WTC11 (cell line): ENCODE measurements at regions not wholly inside any gene's neighbourhood (a gene's known extent, or its start where the extent isn't known, plus 50 kb on each side); places are given as distances from the start of the nearest gene placed in this dataset.

ENCODE experiments used
- ATAC-seq: fragments of 200-7000 bp; cut with Tn5 transposase; 2 replicates; pipeline ENCODE4 v1.10.0; 2021; ENCODE audit warnings: mild to moderate bottlenecking, moderate library complexity
- CTCF ChIA-PET: fragments of 300-600 bp; sonication (Branson Sonifier 250); formaldehyde crosslinking; loops from one replicate; lab custom pipeline; 2021; ENCODE audit warnings: antibody characterized with exemption; lab: Charles Lee
- POLR2A ChIA-PET: fragments of 350-600 bp; sonication (Branson Sonifier 250); formaldehyde crosslinking; loops from one replicate; lab custom pipeline; 2021; ENCODE audit warnings: antibody characterized with exemption; lab: Charles Lee
- DNase-seq: peaks from one replicate; pipeline ENCODE4 v3.0.0; 2021; ENCODE audit warnings: low spot score
- H3K27ac Mint-ChIP-seq: 2 replicates; pipeline ENCODE4 v1.8.0; 2021; ENCODE audit warnings: mixed read lengths
- H3K27me3 Mint-ChIP-seq: 2 replicates; pipeline ENCODE4 v1.8.0; 2021; ENCODE audit warnings: low read depth, mild to moderate bottlenecking, moderate library complexity, mixed read lengths
- H3K36me3 Mint-ChIP-seq: 2 replicates; pipeline ENCODE4 v1.8.0; 2021; ENCODE audit warnings: mixed read lengths
- H3K4me1 Mint-ChIP-seq: 2 replicates; pipeline ENCODE4 v1.8.0; 2022; ENCODE audit warnings: mixed read lengths
- H3K4me3 Mint-ChIP-seq: 2 replicates; pipeline ENCODE4 v1.8.0; 2021; ENCODE audit warnings: mild to moderate bottlenecking, moderate library complexity, mixed read lengths
- H3K9me3 Mint-ChIP-seq: 2 replicates; pipeline ENCODE4 v1.8.0; 2021; ENCODE audit warnings: mixed read lengths
- CREB1 ChIP-seq: sonication (generic); formaldehyde crosslinking; IDR thresholded peaks from 2 replicates; pipeline ENCODE4 v1.8.0; 2023; ENCODE audit warnings: mild to moderate bottlenecking, missing genetic modification reagents
- CREM ChIP-seq: sonication (generic); formaldehyde crosslinking; IDR thresholded peaks from 2 replicates; pipeline ENCODE4 v1.8.1; 2022; ENCODE audit warnings: mild to moderate bottlenecking, missing genetic modification reagents, moderate library complexity
- ESRRA ChIP-seq: sonication (generic); formaldehyde crosslinking; IDR thresholded peaks from 2 replicates; pipeline ENCODE4 v1.8.1; 2022; ENCODE audit warnings: mild to moderate bottlenecking, missing genetic modification reagents, borderline replicate concordance
- GTF2I ChIP-seq: fragments of 250-450 bp; sonication (Bioruptor Pico); conservative IDR thresholded peaks from 2 replicates; pipeline ENCODE4 v1.4.0; 2021; ENCODE audit warnings: mild to moderate bottlenecking
- JUN ChIP-seq: sonication (generic); formaldehyde crosslinking; IDR thresholded peaks from 2 replicates; pipeline ENCODE4 v1.8.0; 2023; ENCODE audit warnings: mild to moderate bottlenecking, missing genetic modification reagents
- NFYB ChIP-seq: sonication (generic); formaldehyde crosslinking; conservative IDR thresholded peaks from 2 replicates; pipeline ENCODE4 v1.8.0; 2022; ENCODE audit warnings: low read depth, missing genetic modification reagents
- TP53 ChIP-seq: sonication (generic); formaldehyde crosslinking; IDR thresholded peaks from 2 replicates; pipeline ENCODE4 v1.8.1; 2023; ENCODE audit warnings: mild to moderate bottlenecking, missing genetic modification reagents
- ZNF121 ChIP-seq: sonication (generic); formaldehyde crosslinking; IDR thresholded peaks from 2 replicates; pipeline ENCODE4 v1.8.0; 2023; ENCODE audit warnings: missing genetic modification reagents
- ZNF138 ChIP-seq: sonication (generic); formaldehyde crosslinking; conservative IDR thresholded peaks from 2 replicates; pipeline ENCODE4 v1.8.1; 2022; ENCODE audit warnings: mild to moderate bottlenecking, moderate library complexity, missing genetic modification reagents
- ZNF232 ChIP-seq: sonication (generic); formaldehyde crosslinking; IDR thresholded peaks from 2 replicates; pipeline ENCODE4 v1.8.0; 2022; ENCODE audit warnings: mild to moderate bottlenecking, missing genetic modification reagents
- ZNF396 ChIP-seq: fragments of 250-450 bp; sonication (Bioruptor Pico); IDR thresholded peaks from 2 replicates; pipeline ENCODE4 v1.8.0; 2021; ENCODE audit warnings: mild to moderate bottlenecking, moderate library complexity, borderline replicate concordance
- TF ChIP-seq, protein P1 (sequence below): fragments of 200-600 bp; IDR thresholded peaks from 2 replicates; pipeline ENCODE4 v1.8.0; 2022; ENCODE audit warnings: antibody characterized with exemption
- TF ChIP-seq, protein P2 (sequence below): sonication (generic); formaldehyde crosslinking; IDR thresholded peaks from 2 replicates; pipeline ENCODE4 v1.8.1; 2023; ENCODE audit warnings: mild to moderate bottlenecking, moderate library complexity, missing genetic modification reagents
- TF ChIP-seq, protein P3 (sequence below): sonication (generic); formaldehyde crosslinking; IDR thresholded peaks from 2 replicates; pipeline ENCODE4 v1.8.0; 2022; ENCODE audit warnings: mild to moderate bottlenecking, missing genetic modification reagents
- TF ChIP-seq, protein P4 (sequence below): sonication (generic); formaldehyde crosslinking; IDR thresholded peaks from 2 replicates; pipeline ENCODE4 v1.8.1; 2023; ENCODE audit warnings: mild to moderate bottlenecking, missing genetic modification reagents
- TF ChIP-seq, protein P5 (sequence below): fragments of 250-450 bp; sonication (Bioruptor Pico); IDR thresholded peaks from 2 replicates; pipeline ENCODE4 v1.9.0; 2021; ENCODE audit warnings: moderate library complexity, mild to moderate bottlenecking, inconsistent platforms, borderline replicate concordance
- TF ChIP-seq, protein P6 (sequence below): sonication (generic); formaldehyde crosslinking; IDR thresholded peaks from 2 replicates; pipeline ENCODE4 v1.8.1; 2023; ENCODE audit warnings: mild to moderate bottlenecking, missing genetic modification reagents, borderline replicate concordance

DNA sequence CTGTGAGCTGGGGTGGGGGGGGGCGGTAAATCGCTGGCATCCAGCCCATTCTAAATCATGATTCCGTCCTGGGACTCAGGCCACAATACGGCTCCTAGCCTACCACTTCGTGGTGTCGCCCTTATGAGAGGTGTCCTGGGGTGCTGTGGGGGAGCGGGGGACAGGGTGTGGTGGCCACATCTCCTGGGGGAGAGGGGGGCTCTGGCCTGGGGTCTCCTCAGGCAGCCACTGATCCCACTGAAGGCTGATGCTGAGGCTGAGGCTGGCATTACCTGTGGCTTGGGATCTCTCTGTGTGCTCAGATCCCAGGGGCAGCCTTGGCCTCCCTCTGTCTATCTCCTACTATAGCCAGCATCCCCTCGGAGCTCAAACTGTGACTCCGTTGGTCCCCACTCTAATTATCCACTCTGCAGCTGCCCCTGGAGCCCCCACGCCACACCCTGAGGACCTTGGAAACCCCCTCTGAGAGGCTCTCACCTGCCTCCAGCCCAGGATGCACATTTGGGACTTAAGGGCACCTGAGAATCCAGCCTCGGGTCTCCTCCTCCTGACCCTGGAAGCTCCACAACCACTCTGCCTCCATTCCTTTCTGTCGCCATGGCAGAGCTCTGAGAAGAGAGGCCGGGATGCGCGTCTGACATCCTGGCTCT lies 249.3 kb upstream of the TCERG1L start (continued):
- TF ChIP-seq ZNF121 (CRISPR knock-in tag) (no peak), CREB1 (no peak)

DNA sequence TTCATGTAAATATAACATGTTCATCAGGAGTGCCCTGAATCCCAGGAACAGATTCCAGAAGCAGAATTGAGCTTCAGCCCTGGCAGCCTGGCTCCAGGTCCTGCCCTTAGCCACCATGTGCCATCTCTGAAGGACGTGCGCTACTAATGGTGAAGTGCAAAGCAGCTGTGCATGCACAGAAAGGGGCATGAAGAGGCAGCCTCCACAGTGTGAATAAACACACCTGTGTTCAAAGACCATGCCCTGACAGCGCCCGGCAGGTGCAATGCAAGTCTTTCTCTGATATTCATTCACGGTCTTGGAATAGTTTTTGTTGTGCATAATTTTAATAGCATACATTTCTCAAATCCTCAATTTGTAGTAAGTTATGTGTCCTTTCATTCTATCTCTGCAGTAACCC lies 250.4 kb upstream of the TCERG1L start:
- CTCF ChIA-PET, result no interaction called here
- H3K27me3 Mint-ChIP-seq, result peaks cover 14% of the 10 kb centered on the region
- no peak for TF ChIP-seq GTF2I (CRISPR knock-in tag)
- TF ChIP-seq, protein P1, sequence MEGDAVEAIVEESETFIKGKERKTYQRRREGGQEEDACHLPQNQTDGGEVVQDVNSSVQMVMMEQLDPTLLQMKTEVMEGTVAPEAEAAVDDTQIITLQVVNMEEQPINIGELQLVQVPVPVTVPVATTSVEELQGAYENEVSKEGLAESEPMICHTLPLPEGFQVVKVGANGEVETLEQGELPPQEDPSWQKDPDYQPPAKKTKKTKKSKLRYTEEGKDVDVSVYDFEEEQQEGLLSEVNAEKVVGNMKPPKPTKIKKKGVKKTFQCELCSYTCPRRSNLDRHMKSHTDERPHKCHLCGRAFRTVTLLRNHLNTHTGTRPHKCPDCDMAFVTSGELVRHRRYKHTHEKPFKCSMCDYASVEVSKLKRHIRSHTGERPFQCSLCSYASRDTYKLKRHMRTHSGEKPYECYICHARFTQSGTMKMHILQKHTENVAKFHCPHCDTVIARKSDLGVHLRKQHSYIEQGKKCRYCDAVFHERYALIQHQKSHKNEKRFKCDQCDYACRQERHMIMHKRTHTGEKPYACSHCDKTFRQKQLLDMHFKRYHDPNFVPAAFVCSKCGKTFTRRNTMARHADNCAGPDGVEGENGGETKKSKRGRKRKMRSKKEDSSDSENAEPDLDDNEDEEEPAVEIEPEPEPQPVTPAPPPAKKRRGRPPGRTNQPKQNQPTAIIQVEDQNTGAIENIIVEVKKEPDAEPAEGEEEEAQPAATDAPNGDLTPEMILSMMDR, result no peak
- TF ChIP-seq, all 79 proteins: peak for 0
- no peak overlapping the region for H3K4me3 Mint-ChIP-seq
- no peaks in the 10 kb centered on the region for H3K4me1 Mint-ChIP-seq
- peaks cover 69% of the 10 kb centered on the region for H3K36me3 Mint-ChIP-seq
- POLR2A ChIA-PET, result no interaction called here
- peaks cover 74% of the 10 kb centered on the region for H3K9me3 Mint-ChIP-seq
- DNase-seq, result no peak
- no peak overlapping the region for H3K27ac Mint-ChIP-seq
- no peak for ATAC-seq

DNA sequence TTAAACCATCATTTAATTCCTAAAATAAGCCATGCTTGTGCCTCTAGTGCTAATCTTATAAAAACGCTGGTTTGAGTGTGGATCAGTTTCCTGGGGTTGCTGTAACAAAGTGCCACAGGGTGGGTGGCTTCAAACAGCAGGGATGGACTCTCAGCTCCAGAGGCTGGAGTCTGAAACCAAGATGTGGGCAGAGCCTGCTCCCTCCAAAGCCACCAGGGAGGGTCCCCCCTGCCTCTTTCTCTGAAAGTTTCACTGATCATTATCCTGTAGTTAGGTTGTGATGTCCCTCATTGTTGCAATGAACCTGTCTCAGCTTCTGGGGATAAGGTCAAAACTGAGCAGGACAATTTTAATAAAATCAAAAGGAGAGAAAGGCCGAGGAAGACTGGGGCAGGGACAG lies 251.9 kb upstream of the TCERG1L start:
- ChIA-PET CTCF (no interaction called here), POLR2A (no interaction called here)
- Mint-ChIP-seq H3K4me3 (no peak overlapping the region), H3K9me3 (peaks cover 73% of the 10 kb centered on the region), H3K27me3 (peaks cover 13% of the 10 kb centered on the region), H3K4me1 (no peaks in the 10 kb centered on the region), H3K36me3 (peaks cover 65% of the 10 kb centered on the region), H3K27ac (no peak overlapping the region)
- TF ChIP-seq NFYB (CRISPR knock-in tag) (no peak), CREM (CRISPR knock-in tag) (no peak), ZNF396 (CRISPR knock-in tag) (no peak), ESRRA (no peak)
- TF ChIP-seq, protein P2, sequence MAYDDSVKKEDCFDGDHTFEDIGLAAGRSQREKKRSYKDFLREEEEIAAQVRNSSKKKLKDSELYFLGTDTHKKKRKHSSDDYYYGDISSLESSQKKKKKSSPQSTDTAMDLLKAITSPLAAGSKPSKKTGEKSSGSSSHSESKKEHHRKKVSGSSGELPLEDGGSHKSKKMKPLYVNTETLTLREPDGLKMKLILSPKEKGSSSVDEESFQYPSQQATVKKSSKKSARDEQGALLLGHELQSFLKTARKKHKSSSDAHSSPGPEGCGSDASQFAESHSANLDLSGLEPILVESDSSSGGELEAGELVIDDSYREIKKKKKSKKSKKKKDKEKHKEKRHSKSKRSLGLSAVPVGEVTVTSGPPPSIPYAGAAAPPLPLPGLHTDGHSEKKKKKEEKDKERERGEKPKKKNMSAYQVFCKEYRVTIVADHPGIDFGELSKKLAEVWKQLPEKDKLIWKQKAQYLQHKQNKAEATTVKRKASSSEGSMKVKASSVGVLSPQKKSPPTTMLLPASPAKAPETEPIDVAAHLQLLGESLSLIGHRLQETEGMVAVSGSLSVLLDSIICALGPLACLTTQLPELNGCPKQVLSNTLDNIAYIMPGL (CRISPR knock-in tag), result no peak
- TF ChIP-seq, protein P3, sequence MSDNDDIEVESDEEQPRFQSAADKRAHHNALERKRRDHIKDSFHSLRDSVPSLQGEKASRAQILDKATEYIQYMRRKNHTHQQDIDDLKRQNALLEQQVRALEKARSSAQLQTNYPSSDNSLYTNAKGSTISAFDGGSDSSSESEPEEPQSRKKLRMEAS (CRISPR knock-in tag), result no peak
- TF ChIP-seq, protein P4, sequence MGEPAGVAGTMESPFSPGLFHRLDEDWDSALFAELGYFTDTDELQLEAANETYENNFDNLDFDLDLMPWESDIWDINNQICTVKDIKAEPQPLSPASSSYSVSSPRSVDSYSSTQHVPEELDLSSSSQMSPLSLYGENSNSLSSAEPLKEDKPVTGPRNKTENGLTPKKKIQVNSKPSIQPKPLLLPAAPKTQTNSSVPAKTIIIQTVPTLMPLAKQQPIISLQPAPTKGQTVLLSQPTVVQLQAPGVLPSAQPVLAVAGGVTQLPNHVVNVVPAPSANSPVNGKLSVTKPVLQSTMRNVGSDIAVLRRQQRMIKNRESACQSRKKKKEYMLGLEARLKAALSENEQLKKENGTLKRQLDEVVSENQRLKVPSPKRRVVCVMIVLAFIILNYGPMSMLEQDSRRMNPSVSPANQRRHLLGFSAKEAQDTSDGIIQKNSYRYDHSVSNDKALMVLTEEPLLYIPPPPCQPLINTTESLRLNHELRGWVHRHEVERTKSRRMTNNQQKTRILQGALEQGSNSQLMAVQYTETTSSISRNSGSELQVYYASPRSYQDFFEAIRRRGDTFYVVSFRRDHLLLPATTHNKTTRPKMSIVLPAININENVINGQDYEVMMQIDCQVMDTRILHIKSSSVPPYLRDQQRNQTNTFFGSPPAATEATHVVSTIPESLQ (CRISPR knock-in tag), result no peak
- no peak for DNase-seq
- ATAC-seq, result no peak

DNA sequence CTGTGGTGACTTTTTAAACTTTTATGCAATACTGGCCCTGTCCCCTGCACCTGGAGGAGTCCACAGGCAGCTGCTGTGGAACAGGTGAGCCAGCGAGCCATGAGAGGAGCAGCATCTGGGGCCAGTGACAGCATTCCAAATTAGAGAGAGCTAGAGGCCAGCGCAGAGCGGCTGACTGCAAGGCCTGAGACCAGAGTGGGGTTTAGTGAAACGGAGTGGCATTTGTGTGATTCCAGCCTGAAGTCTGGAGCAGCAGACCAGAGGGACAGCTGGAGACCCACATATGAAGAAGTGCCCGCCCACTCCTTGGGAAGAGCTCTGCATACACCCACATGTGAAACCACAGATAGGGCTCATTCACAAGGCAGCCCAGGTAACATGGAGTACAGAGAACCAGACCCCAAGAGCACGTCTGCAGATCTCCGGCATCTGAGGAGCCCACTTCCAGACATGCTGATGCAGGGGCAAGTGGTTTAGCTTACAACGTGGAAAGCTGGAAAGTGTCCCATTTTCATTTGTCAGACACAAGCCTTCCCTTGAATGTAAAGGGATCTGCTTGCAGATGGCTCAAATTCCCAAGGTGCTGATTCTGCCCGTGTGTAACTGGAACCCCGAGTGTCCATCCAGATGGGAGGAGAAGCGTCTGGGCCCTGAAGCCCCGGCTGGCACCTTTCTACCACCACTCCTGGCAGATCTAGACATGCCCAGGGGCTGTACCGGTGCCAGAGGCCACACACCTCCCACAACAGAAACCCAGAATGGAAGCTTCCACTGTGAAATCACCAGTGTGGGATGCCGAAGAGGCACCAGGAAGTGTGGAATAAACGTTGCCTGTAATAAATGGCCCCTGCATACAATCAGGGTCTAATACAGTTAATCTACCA lies 256.0 kb upstream of the TCERG1L start:
- no peak for ATAC-seq
- Mint-ChIP-seq H3K36me3 (peaks cover 51% of the 10 kb centered on the region), H3K4me1 (no peaks in the 10 kb centered on the region), H3K27me3 (peaks cover 14% of the 10 kb centered on the region), H3K9me3 (peaks cover 54% of the 10 kb centered on the region), H3K4me3 (no peak overlapping the region), H3K27ac (no peak overlapping the region)
- POLR2A ChIA-PET, result no interaction called here
- CTCF ChIA-PET, result no interaction called here
- no peak for DNase-seq
- TF ChIP-seq TP53 (CRISPR knock-in tag) (no peak), ZNF232 (CRISPR knock-in tag) (no peak), JUN (CRISPR knock-in tag) (no peak), ZNF138 (CRISPR knock-in tag) (no peak)
- TF ChIP-seq, protein P5, sequence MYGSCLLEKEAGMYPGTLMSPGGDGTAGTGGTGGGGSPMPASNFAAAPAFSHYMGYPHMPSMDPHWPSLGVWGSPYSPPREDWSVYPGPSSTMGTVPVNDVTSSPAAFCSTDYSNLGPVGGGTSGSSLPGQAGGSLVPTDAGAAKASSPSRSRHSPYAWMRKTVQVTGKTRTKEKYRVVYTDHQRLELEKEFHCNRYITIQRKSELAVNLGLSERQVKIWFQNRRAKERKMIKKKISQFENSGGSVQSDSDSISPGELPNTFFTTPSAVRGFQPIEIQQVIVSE (CRISPR knock-in tag), result no peak
- TF ChIP-seq, protein P6, sequence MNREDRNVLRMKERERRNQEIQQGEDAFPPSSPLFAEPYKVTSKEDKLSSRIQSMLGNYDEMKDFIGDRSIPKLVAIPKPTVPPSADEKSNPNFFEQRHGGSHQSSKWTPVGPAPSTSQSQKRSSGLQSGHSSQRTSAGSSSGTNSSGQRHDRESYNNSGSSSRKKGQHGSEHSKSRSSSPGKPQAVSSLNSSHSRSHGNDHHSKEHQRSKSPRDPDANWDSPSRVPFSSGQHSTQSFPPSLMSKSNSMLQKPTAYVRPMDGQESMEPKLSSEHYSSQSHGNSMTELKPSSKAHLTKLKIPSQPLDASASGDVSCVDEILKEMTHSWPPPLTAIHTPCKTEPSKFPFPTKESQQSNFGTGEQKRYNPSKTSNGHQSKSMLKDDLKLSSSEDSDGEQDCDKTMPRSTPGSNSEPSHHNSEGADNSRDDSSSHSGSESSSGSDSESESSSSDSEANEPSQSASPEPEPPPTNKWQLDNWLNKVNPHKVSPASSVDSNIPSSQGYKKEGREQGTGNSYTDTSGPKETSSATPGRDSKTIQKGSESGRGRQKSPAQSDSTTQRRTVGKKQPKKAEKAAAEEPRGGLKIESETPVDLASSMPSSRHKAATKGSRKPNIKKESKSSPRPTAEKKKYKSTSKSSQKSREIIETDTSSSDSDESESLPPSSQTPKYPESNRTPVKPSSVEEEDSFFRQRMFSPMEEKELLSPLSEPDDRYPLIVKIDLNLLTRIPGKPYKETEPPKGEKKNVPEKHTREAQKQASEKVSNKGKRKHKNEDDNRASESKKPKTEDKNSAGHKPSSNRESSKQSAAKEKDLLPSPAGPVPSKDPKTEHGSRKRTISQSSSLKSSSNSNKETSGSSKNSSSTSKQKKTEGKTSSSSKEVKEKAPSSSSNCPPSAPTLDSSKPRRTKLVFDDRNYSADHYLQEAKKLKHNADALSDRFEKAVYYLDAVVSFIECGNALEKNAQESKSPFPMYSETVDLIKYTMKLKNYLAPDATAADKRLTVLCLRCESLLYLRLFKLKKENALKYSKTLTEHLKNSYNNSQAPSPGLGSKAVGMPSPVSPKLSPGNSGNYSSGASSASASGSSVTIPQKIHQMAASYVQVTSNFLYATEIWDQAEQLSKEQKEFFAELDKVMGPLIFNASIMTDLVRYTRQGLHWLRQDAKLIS, result no peak
